ENCODE measurements at regions not wholly inside any gene's neighbourhood (a gene's known extent, or its start where the extent isn't known, plus 50 kb on each side); places are given as distances from the start of the nearest gene placed in this dataset.

- TF ChIP-seq CTCF (conservative IDR thresholded peaks at IDR 0.05): no peak
- H3K27ac ChIP-seq: no peak overlapping the region
Observed at GRCh38 chr5:15238006-15238405, 262.0 kb upstream of the FBXL7 start.

GRCh38 chr5:15236911-15237508 lies 263.0 kb upstream of the FBXL7 start:
- no peak overlapping the region for H3K27ac ChIP-seq
- TF ChIP-seq CTCF (conservative IDR thresholded peaks at IDR 0.05): no peak

GRCh38 chr5:15234911-15235310 lies 265.1 kb upstream of the FBXL7 start:
- no peak for TF ChIP-seq CTCF (conservative IDR thresholded peaks at IDR 0.05)
- no peak overlapping the region for H3K27ac ChIP-seq

- no peak for TF ChIP-seq CTCF (conservative IDR thresholded peaks at IDR 0.05)
- no peak overlapping the region for H3K27ac ChIP-seq
Observed at GRCh38 chr5:15234366-15234765, 265.6 kb upstream of the FBXL7 start.

- no peak for TF ChIP-seq CTCF (conservative IDR thresholded peaks at IDR 0.05)
- no peak overlapping the region for H3K27ac ChIP-seq
Observed at GRCh38 chr5:15233566-15233965, 266.4 kb upstream of the FBXL7 start.

- no peak for TF ChIP-seq CTCF (conservative IDR thresholded peaks at IDR 0.05)
Observed at GRCh38 chr5:15222156-15222555, 277.8 kb upstream of the FBXL7 start.

GRCh38 chr5:15220642-15221173 lies 279.3 kb upstream of the FBXL7 start:
- no peak for TF ChIP-seq CTCF (conservative IDR thresholded peaks at IDR 0.05)
- no peak overlapping the region for H3K27ac ChIP-seq

More at GRCh38 chr5:15222156-15222555, 277.8 kb upstream of the FBXL7 start:
- H3K27ac ChIP-seq: no peak overlapping the region

Measured in VCaP (cell line).